GM12873 (cell line): ENCODE measurements at regions not wholly inside any gene's neighbourhood (a gene's known extent, or its start where the extent isn't known, plus 50 kb on each side); places are given as distances from the start of the nearest gene placed in this dataset.

Experiments used
- TF ChIP-seq, protein P1 (sequence below): IDR thresholded peaks from 2 replicates; pipeline ENCODE4 v1.5.1; 2012; ENCODE audit warnings: low read depth, mild to moderate bottlenecking, moderate library complexity, low read length, control low read depth; ENCODE audit not compliant: insufficient read depth; ENCODE audit errors: missing control alignments

DNA sequence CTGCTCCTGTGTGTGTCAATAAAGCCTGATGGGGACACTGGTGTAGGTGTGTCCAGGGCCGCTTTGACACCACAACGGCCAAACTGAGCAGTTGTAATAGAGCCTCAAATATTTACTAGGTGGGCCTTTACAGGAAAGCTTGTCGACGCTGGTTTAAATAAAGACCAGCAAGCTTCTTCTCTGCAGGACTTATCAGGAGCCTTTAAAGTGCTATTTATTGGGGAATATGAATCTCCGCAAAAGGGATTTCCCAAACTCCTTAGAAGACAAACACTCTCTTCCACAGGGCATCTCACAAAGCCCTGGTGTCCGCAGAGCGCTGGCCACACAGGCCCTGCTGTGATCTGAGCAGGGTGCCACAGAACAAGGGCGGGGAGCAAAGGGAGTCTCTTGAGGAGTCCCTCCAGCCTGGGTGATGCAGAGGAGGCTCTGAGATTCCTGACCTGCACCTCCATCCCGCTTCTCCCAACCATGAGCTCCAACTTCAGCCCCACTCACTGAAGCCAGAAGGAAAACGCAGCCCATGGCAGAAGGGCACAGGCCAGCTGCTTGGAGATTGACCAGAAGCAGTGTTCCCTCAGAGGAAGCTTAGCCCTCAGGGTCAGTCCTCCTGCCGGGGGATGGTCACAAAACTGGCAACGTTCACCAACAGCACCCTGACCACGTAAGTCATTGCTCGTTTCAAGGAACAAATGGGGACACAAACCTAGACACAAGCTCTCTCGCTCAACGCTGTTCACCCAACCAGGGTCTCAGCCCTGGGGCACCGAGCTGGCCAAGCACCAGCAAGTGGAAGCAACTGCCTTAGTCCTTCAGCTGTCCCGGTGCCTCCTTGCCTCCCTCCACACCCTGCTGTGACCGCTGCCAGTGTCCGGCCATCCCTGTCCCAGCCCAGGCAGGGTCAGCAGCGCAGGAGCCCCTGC lies 129.5 kb downstream of the OAT start:
- TF ChIP-seq, protein P1, sequence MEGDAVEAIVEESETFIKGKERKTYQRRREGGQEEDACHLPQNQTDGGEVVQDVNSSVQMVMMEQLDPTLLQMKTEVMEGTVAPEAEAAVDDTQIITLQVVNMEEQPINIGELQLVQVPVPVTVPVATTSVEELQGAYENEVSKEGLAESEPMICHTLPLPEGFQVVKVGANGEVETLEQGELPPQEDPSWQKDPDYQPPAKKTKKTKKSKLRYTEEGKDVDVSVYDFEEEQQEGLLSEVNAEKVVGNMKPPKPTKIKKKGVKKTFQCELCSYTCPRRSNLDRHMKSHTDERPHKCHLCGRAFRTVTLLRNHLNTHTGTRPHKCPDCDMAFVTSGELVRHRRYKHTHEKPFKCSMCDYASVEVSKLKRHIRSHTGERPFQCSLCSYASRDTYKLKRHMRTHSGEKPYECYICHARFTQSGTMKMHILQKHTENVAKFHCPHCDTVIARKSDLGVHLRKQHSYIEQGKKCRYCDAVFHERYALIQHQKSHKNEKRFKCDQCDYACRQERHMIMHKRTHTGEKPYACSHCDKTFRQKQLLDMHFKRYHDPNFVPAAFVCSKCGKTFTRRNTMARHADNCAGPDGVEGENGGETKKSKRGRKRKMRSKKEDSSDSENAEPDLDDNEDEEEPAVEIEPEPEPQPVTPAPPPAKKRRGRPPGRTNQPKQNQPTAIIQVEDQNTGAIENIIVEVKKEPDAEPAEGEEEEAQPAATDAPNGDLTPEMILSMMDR, result no peak

DNA sequence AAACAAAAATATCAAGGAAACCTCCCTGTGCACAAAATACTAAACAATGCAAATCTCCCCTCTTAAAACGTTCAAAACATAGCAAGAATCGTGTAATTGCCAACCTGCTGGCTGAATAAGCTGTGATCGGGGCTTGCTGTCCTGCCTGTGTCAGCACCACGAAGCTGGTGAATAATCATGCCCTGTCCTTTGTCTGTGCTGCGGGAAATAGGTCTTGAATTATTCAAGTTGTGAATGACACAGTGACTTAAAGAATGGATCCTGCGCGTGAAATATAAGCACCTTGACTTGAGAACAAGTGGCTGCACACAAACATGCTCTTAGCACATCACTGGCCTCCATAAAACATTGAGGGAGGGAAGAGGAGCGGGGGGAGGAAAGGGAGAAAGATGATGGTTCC lies 130.2 kb downstream of the OAT start:
- TF ChIP-seq, protein P1, result no peak

DNA sequence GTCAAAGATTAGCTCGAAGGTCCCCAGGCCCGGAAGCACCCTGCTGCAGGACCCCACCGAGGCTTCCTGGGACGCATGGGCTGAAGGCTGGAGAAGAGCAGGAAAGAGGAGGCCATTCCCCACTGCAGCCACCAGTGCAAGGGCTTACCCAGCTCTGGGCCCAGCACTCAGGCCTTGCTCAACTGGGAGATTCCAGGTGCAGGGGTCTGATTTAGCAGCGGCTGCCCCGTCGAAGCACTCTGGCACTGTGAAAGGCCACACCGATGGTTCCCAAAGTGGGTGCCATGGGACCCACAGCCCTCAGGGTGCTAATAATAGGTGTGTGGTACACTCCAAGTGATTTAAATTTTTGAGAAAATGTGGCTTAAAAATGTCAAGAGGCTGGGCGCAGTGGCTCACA lies 130.9 kb downstream of the OAT start:
- TF ChIP-seq, protein P1, result no peak

DNA sequence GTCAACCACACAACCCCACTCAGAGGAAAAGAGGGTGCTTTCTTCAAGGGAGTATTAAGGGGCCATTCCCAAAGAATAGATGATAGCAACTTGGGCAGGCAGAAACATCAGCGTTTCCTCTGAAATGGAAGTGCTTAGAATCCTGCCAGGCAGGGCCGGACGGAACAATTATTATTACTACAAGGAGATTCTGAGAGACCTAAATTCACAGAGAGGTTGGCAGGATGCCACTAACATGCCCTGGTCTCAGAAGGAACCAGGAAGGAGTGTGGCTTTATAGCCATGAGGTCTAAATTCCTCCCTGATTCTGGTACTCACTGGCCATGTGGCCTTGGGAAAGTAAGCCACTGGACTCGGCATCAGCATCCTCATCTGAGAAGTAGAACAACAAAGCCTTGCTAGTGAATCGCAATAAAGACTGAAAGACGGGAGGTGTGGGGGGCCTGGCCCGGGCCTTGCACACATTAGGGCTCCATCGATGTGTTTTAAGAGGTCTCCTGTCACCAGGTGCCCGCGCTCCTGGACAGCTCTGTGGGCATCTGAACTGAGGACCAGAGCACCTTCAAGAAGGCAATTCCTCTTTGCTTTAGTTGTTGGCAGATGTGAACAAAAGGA lies 131.5 kb downstream of the OAT start:
- TF ChIP-seq, protein P1, result no peak

DNA sequence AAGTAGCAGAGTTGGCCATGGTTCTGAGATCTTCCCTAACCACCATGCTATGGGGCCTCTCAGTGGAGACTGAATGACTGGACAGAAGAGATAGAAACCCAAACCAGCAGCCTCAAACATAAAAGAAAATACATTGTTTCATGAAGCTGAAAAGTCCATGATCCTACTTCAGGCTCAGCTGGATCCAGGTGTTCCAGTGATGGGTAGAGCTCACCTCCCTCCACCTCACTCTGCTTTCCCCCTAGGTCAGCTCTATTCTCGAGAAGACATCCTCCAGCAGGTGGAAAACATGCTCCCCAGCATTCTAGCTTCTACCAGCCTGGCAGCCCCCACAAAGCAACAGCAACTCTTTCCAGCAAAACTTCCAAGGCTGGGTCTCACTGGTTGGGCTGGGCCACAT lies 132.1 kb downstream of the OAT start:
- TF ChIP-seq, protein P1, result no peak

DNA sequence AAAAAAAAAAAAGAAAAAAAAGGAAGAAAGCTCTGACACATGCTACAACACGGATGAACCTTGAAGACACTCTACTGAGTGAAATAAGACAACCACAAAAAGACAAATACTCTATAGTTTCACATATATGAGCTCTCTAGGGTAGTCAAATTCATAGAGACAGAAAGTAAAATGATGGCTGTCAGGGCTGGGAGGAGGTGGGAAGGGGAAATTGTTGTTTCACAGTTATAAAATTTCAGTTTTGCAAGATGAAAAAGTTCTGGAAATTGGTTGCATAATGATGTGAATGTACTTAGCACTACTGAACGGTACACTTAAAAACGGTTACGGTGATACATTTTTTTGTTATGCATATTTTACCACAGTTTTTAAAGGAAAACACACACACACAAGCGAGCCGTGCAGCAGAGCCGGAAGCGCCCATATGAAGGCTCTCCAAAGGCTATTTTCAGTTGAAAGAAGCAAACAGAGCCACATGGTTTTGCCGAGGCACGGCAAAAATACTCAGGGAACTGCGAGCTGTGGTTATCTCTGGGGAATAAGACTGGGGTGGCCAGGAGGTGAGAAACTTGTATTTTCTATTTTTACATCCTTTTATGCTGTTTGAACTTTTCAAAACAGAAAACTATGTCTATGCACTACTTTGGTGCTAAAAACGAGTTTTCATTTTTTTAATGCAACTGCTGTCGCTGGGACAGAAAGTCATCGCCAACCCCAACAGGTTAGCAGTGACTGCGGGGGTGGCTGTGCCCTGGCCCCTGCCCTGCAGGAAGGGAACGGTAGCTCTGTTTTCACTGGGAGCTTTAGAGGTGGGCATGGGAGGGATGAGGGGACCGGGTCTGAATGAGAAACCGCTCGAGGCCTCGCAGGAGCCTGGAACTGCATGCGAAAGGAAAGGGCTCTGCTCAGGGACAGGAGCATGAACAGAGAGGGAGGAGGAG lies 132.9 kb downstream of the OAT start:
- TF ChIP-seq, protein P1, result no peak

DNA sequence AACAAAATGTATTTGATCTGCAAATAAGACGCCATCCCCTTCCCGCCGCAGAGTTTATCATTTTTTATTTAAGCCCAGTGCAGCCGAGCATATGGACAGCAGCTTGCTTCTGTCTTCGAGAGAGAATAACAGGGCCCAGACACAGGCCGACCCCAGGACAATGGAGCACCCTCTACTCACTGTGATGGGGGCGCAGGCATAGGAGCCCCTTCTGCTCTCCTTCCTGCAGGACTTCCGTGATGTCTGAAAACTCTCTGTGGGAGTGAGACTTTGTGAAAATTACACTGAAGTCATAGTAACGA lies 134.8 kb downstream of the OAT start:
- TF ChIP-seq, protein P1, result no peak
